K562 (cell line): ENCODE measurements at regions not wholly inside any gene's neighbourhood (a gene's known extent, or its start where the extent isn't known, plus 50 kb on each side); places are given as distances from the start of the nearest gene placed in this dataset.

Source experiments
- ADNP ChIP-seq: fragments of 200-800 bp; sonication (Bioruptor generic); IDR thresholded peaks from 2 replicates; pipeline ENCODE4 v1.6.1; 2016; ENCODE audit warnings: missing genetic modification characterization, missing compliant biosample characterization
- ERF ChIP-seq: fragments of 450-650 bp; formaldehyde crosslinking; IDR thresholded peaks from 2 replicates; pipeline ENCODE4 v1.4.0; 2020; ENCODE audit warnings: mild to moderate bottlenecking, mixed read lengths
- FOXK2 ChIP-seq, 2 experiments: fragments of 450-650 bp; IDR thresholded peaks in 1 of 2; conservative IDR thresholded peaks in 1 of 2; 2 replicates each; pipeline ENCODE4 v1.6.1; 2016; ENCODE audit warnings: low read depth in 2 of 2, mild to moderate bottlenecking in 1 of 2
- FOXP1 ChIP-seq: sonication (generic); formaldehyde crosslinking; IDR thresholded peaks from 2 replicates; pipeline ENCODE4 v1.8.0; 2022; ENCODE audit warnings: mild to moderate bottlenecking, missing genetic modification reagents
- GABPB1 ChIP-seq: sonication (generic); formaldehyde crosslinking; IDR thresholded peaks from 2 replicates; pipeline ENCODE4 v1.8.0; 2022; ENCODE audit warnings: mild to moderate bottlenecking, missing genetic modification reagents
- KLF10 ChIP-seq: fragments of 250-450 bp; sonication (Bioruptor Pico); IDR thresholded peaks from 2 replicates; pipeline ENCODE4 v1.6.1; 2021; ENCODE audit warnings: matching md5 sums
- MYC ChIP-seq, 2 experiments: fragments of 250-450 bp in 1 of 2; sonication (Bioruptor Pico) in 1 of 2; IDR thresholded peaks; 2 replicates each; pipeline versions ENCODE4 v1.5.1 to v1.6.1; 2012 to 2021; ENCODE audit warnings: low read depth in 2 of 2, borderline replicate concordance in 1 of 2, improper control_type of control experiment in 1 of 2, low read length in 1 of 2, mild to moderate bottlenecking in 1 of 2, moderate library complexity in 1 of 2
- MYNN ChIP-seq, 2 experiments: sonication (generic); formaldehyde crosslinking in 1 of 2; IDR thresholded peaks; 2 replicates each; pipeline versions ENCODE4 v1.5.0 to v1.6.1; 2016 to 2020; ENCODE audit warnings: antibody characterized with exemption in 1 of 2, missing genetic modification reagents in 1 of 2
- NFE2L1 ChIP-seq: fragments of 450-650 bp; IDR thresholded peaks from 2 replicates; pipeline ENCODE4 v1.6.1; 2016; ENCODE audit warnings: missing genetic modification characterization, low read depth, mild to moderate bottlenecking, missing compliant biosample characterization, moderate library complexity, borderline replicate concordance
- SPI1 ChIP-seq: IDR thresholded peaks from 2 replicates; pipeline ENCODE4 v1.6.1; 2011; ENCODE audit warnings: low read depth, low read length, control low read depth, borderline replicate concordance
- ZBTB17 ChIP-seq: fragments of 450-650 bp; formaldehyde crosslinking; IDR thresholded peaks from 2 replicates; pipeline ENCODE4 v1.4.0; 2020; ENCODE audit warnings: mild to moderate bottlenecking
- ZBTB7A ChIP-seq: IDR thresholded peaks from 2 replicates; pipeline ENCODE4 v1.6.1; 2011; ENCODE audit warnings: low read depth, mild to moderate bottlenecking, low read length, moderate library complexity, borderline replicate concordance; ENCODE audit not compliant: control insufficient read depth
- ZNF354B ChIP-seq: fragments of 250-450 bp; sonication (Bioruptor Pico); IDR thresholded peaks from 2 replicates; pipeline ENCODE4 v1.4.0; 2020
- ZNF57 ChIP-seq: fragments of 450-650 bp; formaldehyde crosslinking; IDR thresholded peaks from 2 replicates; pipeline ENCODE4 v1.4.0; 2020; ENCODE audit warnings: mild to moderate bottlenecking, moderate library complexity
- ZNF77 ChIP-seq: fragments of 250-450 bp; sonication (Bioruptor Pico); IDR thresholded peaks from 2 replicates; pipeline ENCODE4 v1.5.0; 2020
- TF ChIP-seq, protein P1 (sequence below), 2 experiments: fragments of 450-650 bp; conservative IDR thresholded peaks; 2 replicates each; pipeline ENCODE4 v1.6.1; 2017; ENCODE audit warnings: mild to moderate bottlenecking in 2 of 2, moderate library complexity in 2 of 2
- TF ChIP-seq, protein P2 (sequence below): fragments of 250-450 bp; sonication (Bioruptor Pico); IDR thresholded peaks from 2 replicates; pipeline ENCODE4 v1.6.1; 2021; ENCODE audit warnings: mild to moderate bottlenecking
- TF ChIP-seq, protein P3 (sequence below): fragments of 450-650 bp; IDR thresholded peaks from 2 replicates; pipeline ENCODE4 v1.6.1; 2016; ENCODE audit warnings: missing biosample characterization, missing genetic modification characterization
- TF ChIP-seq, protein P4 (sequence below): fragments of 250-450 bp; sonication (Bioruptor Pico); IDR thresholded peaks from 2 replicates; pipeline ENCODE4 v1.4.0; 2020
- TF ChIP-seq, protein P5 (sequence below), 3 experiments: fragments of 200-800 bp in 1 of 3; sonication (Bioruptor generic) in 1 of 3; sonication (generic) in 1 of 3; formaldehyde crosslinking in 1 of 3; IDR thresholded peaks; 2 replicates each; pipeline versions ENCODE4 v1.6.1 to v1.8.0; 2016 to 2022; ENCODE audit warnings: mild to moderate bottlenecking in 2 of 3, missing compliant biosample characterization in 2 of 3, missing genetic modification characterization in 2 of 3, missing genetic modification reagents in 1 of 3

DNA sequence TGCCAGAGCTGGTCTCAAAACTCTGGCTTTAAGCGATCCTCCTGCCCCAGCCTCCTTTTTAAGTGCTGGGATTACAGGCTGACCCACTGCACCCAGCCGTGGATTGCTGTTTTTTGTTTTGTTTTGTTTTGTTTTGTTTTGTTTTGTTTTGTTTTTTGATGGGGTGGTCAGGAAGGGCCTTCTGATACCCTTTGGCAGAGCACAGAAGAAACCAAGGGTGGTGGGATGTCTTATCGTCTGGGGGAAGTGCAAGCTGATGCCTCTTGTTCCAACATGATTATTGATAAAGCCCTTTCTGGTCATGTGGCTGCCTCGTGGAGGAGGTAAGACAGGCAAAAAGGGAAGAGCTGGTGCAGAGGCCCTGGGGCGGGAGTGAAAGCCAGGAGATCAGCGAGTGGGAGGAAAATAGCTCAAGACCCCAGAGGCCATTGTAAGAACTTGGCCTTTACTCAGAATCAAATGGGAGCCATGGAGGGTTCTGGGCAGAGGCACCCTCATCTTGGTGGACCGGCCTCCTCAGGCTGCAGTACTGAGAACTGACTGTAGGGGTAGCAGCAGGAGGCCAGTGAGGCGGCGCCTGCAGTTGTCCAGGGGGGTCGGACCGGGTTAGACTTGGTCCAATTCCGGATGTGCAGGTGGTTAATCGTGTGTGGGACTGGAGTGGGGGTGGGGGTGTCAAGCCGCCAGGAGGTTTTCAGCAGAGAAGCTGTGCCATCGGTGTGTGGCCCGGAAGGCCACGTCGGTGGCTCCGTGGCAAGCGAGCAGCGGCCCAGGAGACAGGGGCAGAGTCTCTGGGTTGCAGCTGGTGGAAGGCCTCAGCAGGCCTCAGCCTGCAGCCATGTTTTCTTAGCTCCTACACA lies 84.4 kb upstream of the GSE1 start (continued):
- TF ChIP-seq, protein P1, sequence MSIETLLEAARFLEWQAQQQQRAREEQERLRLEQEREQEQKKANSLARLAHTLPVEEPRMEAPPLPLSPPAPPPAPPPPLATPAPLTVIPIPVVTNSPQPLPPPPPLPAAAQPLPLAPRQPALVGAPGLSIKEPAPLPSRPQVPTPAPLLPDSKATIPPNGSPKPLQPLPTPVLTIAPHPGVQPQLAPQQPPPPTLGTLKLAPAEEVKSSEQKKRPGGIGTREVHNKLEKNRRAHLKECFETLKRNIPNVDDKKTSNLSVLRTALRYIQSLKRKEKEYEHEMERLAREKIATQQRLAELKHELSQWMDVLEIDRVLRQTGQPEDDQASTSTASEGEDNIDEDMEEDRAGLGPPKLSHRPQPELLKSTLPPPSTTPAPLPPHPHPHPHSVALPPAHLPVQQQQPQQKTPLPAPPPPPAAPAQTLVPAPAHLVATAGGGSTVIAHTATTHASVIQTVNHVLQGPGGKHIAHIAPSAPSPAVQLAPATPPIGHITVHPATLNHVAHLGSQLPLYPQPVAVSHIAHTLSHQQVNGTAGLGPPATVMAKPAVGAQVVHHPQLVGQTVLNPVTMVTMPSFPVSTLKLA (conservative IDR thresholded peaks at IDR 0.05), result peak in 1 of 2 experiments; percentile 50; a peak in 3 of 4 replicates
- no peak for TF ChIP-seq ZNF354B
- TF ChIP-seq, protein P2, sequence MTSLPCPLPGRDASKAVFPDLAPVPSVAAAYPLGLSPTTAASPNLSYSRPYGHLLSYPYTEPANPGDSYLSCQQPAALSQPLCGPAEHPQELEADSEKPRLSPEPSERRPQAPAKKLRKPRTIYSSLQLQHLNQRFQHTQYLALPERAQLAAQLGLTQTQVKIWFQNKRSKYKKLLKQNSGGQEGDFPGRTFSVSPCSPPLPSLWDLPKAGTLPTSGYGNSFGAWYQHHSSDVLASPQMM, result no peak
- TF ChIP-seq, protein P3, sequence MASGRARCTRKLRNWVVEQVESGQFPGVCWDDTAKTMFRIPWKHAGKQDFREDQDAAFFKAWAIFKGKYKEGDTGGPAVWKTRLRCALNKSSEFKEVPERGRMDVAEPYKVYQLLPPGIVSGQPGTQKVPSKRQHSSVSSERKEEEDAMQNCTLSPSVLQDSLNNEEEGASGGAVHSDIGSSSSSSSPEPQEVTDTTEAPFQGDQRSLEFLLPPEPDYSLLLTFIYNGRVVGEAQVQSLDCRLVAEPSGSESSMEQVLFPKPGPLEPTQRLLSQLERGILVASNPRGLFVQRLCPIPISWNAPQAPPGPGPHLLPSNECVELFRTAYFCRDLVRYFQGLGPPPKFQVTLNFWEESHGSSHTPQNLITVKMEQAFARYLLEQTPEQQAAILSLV (tag), result peak; percentile 73; the same call in 1 of the 2 replicates
- TF ChIP-seq KLF10 (CRISPR knock-in tag), result no peak
- TF ChIP-seq, protein P4, sequence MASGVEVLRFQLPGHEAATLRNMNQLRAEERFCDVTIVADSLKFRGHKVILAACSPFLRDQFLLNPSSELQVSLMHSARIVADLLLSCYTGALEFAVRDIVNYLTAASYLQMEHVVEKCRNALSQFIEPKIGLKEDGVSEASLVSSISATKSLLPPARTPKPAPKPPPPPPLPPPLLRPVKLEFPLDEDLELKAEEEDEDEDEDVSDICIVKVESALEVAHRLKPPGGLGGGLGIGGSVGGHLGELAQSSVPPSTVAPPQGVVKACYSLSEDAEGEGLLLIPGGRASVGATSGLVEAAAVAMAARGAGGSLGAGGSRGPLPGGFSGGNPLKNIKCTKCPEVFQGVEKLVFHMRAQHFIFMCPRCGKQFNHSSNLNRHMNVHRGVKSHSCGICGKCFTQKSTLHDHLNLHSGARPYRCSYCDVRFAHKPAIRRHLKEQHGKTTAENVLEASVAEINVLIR (CRISPR knock-in tag), result no peak
- TF ChIP-seq, protein P5, sequence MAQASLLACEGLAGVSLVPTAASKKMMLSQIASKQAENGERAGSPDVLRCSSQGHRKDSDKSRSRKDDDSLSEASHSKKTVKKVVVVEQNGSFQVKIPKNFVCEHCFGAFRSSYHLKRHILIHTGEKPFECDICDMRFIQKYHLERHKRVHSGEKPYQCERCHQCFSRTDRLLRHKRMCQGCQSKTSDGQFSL (CRISPR knock-in tag; IDR thresholded peaks at IDR 0.05), result no peak
- TF ChIP-seq, protein P5 (tag; IDR thresholded peaks at IDR 0.05), result 0 out of 4 replicates have a peak, but pooled peaks of 1 of the 2 experiments have one; percentile 36
- TF ChIP-seq ZNF77, result no peak
- TF ChIP-seq ADNP (tag), result peak; percentile 90
- no peak for TF ChIP-seq MYNN (IDR thresholded peaks at IDR 0.05)
- TF ChIP-seq MYNN (CRISPR knock-in tag; IDR thresholded peaks at IDR 0.05), result no peak
- no peak for TF ChIP-seq GABPB1 (CRISPR knock-in tag)
- TF ChIP-seq NFE2L1 (tag), result no peak
- no peak; the same call in 1 of the 2 replicates for TF ChIP-seq ZBTB7A
- TF ChIP-seq ZNF57 (CRISPR knock-in tag), result no peak
- no peak; the same call in 1 of the 2 replicates for TF ChIP-seq SPI1
- TF ChIP-seq MYC (IDR thresholded peaks at IDR 0.05; ENCODE audit: low read depth, low read length), result peak; percentile 63; the same call in 1 of the 2 replicates
- TF ChIP-seq MYC (CRISPR knock-in tag; IDR thresholded peaks at IDR 0.05; ENCODE audit: borderline replicate concordance, low read depth), result peak; percentile 71; the same call in 1 of the 2 replicates
- TF ChIP-seq ZBTB17 (CRISPR knock-in tag), result no peak
- no peak for TF ChIP-seq FOXP1 (CRISPR knock-in tag)
- TF ChIP-seq FOXK2 (conservative IDR thresholded peaks at IDR 0.05 in 1 of 2, IDR thresholded peaks at IDR 0.05 in 1 of 2; ENCODE audit: low read depth in 2 of 2), result no peak; a peak in 1 of 4 replicates
- TF ChIP-seq ERF (CRISPR knock-in tag), result peak; percentile 68
